Peyer's patch (tissue), 4 donors: ENCODE measurements at regions not wholly inside any gene's neighbourhood (a gene's known extent, or its start where the extent isn't known, plus 50 kb on each side); places are given as distances from the start of the nearest gene placed in this dataset.

Experiments
- DNase-seq, 3 donors: peaks; one replicate each; pipeline ENCODE4 v3.0.0-alpha.2; 2017 to 2019
- H3K27ac ChIP-seq, 4 donors: fragments of 200-600 bp; sonication (generic); one replicate each; pipeline ENCODE4 v1.5.1; 2016 to 2019
- H3K27me3 ChIP-seq, 2 donors: fragments of 200-600 bp; sonication (generic); one replicate each; pipeline ENCODE4 v1.5.1; 2019
- H3K36me3 ChIP-seq, 3 donors: fragments of 200-600 bp; sonication (generic); one replicate each; pipeline ENCODE4 v1.5.1; 2016 to 2019
- H3K4me1 ChIP-seq, 4 donors: fragments of 200-600 bp; sonication (generic); one replicate each; pipeline ENCODE4 v1.5.1; 2016 to 2019
- H3K4me3 ChIP-seq, 4 donors: fragments of 200-600 bp; sonication (generic); 1 replicate in 3 of 4; 2 replicates in 1 of 4; pipeline ENCODE4 v1.5.1; 2016 to 2019; ENCODE audit warnings: mild to moderate bottlenecking in 1 of 4
- H3K9me3 ChIP-seq, 4 donors: fragments of 200-600 bp; sonication (generic); one replicate each; pipeline ENCODE4 v1.5.1; 2016 to 2019; ENCODE audit warnings: mild to moderate bottlenecking in 1 of 4
- CTCF ChIP-seq, 6 experiments: fragments of 450-650 bp in 4 of 6; fragments of 200-600 bp in 2 of 6; sonication (generic) in 1 of 6; IDR thresholded peaks; one replicate each; pipeline ENCODE4 v1.5.1; 2017 to 2019; ENCODE audit warnings: antibody characterized with exemption in 6 of 6, mild to moderate bottlenecking in 3 of 6, moderate library complexity in 1 of 6
- POLR2A ChIP-seq, 2 donors: fragments of 450-650 bp; IDR thresholded peaks; one replicate each; pipeline ENCODE4 v1.5.1; 2017; ENCODE audit warnings: antibody characterized with exemption in 2 of 2, mild to moderate bottlenecking in 2 of 2, moderate library complexity in 2 of 2

GRCh38 chr1:5456090-5456811, 536.0 kb downstream of the NPHP4 start:
- H3K4me3 ChIP-seq, result no peak overlapping the region
- H3K9me3 ChIP-seq, result no peaks in the 10 kb centered on the region
- H3K27me3 ChIP-seq, result no peaks in the 10 kb centered on the region
- peak in 1 of 3 donors; percentile 27 for DNase-seq
- H3K4me1 ChIP-seq, result no peaks in the 10 kb centered on the region
- no peaks in the 10 kb centered on the region for H3K36me3 ChIP-seq
- H3K27ac ChIP-seq, result no peak overlapping the region
- no peak for TF ChIP-seq POLR2A (IDR thresholded peaks at IDR 0.05)

GRCh38 chr1:5455651-5456050, 536.6 kb downstream of the NPHP4 start:
- Histone ChIP-seq H3K4me3 (no peak overlapping the region), H3K36me3 (no peaks in the 10 kb centered on the region), H3K27me3 (no peaks in the 10 kb centered on the region), H3K9me3 (no peaks in the 10 kb centered on the region), H3K4me1 (no peaks in the 10 kb centered on the region), H3K27ac (no peak overlapping the region)
- TF ChIP-seq CTCF (IDR thresholded peaks at IDR 0.05) (no peak), POLR2A (IDR thresholded peaks at IDR 0.05) (no peak)
- DNase-seq, result no peak

GRCh38 chr1:5455056-5455455, 537.2 kb downstream of the NPHP4 start:
- H3K36me3 ChIP-seq, result no peaks in the 10 kb centered on the region
- no peak overlapping the region for H3K27ac ChIP-seq
- no peak overlapping the region for H3K4me3 ChIP-seq
- no peaks in the 10 kb centered on the region for H3K4me1 ChIP-seq
- no peaks in the 10 kb centered on the region for H3K9me3 ChIP-seq
- DNase-seq, result no peak
- no peaks in the 10 kb centered on the region for H3K27me3 ChIP-seq
- TF ChIP-seq POLR2A (IDR thresholded peaks at IDR 0.05) (no peak), CTCF (IDR thresholded peaks at IDR 0.05) (no peak)

- Histone ChIP-seq H3K9me3 (no peaks in the 10 kb centered on the region), H3K27me3 (no peaks in the 10 kb centered on the region), H3K36me3 (no peaks in the 10 kb centered on the region), H3K4me1 (no peaks in the 10 kb centered on the region), H3K27ac (no peak overlapping the region), H3K4me3 (no peak overlapping the region)
- TF ChIP-seq POLR2A (IDR thresholded peaks at IDR 0.05), result no peak
- TF ChIP-seq CTCF (IDR thresholded peaks at IDR 0.05), result no peak
- DNase-seq, result no peak
Measured at GRCh38 chr1:5453347-5453746, 538.9 kb downstream of the NPHP4 start.

- Histone ChIP-seq H3K36me3 (no peaks in the 10 kb centered on the region), H3K4me3 (no peak overlapping the region), H3K27me3 (no peaks in the 10 kb centered on the region), H3K27ac (no peak overlapping the region), H3K4me1 (no peaks in the 10 kb centered on the region), H3K9me3 (no peaks in the 10 kb centered on the region)
- no peak for TF ChIP-seq CTCF (IDR thresholded peaks at IDR 0.05)
- TF ChIP-seq POLR2A (IDR thresholded peaks at IDR 0.05), result no peak
- DNase-seq, result peak in 1 of 3 donors; percentile 8
Measured at GRCh38 chr1:5451671-5452070, 540.6 kb downstream of the NPHP4 start.

GRCh38 chr1:5448486-5448885, 543.7 kb downstream of the NPHP4 start:
- TF ChIP-seq CTCF (IDR thresholded peaks at IDR 0.05) (no peak), POLR2A (IDR thresholded peaks at IDR 0.05) (no peak)
- Histone ChIP-seq H3K4me1 (no peaks in the 10 kb centered on the region), H3K9me3 (no peaks in the 10 kb centered on the region), H3K27me3 (no peaks in the 10 kb centered on the region), H3K36me3 (no peaks in the 10 kb centered on the region), H3K4me3 (no peak overlapping the region), H3K27ac (no peak overlapping the region)
- no peak for DNase-seq
